WERI-Rb-1 (cell line): ENCODE measurements at regions not wholly inside any gene's neighbourhood (a gene's known extent, or its start where the extent isn't known, plus 50 kb on each side); places are given as distances from the start of the nearest gene placed in this dataset.

ENCODE experiments used
- DNase-seq: peaks from one replicate; pipeline ENCODE4 v3.0.0-alpha.2; 2020
- H3K27ac ChIP-seq: fragments of 250-450 bp; sonication (Bioruptor Pico); 2 replicates; pipeline ENCODE4 v1.5.1; 2020; ENCODE audit warnings: mild to moderate bottlenecking, moderate library complexity
- H3K27me3 ChIP-seq: fragments of 250-450 bp; sonication (Bioruptor Pico); 2 replicates; pipeline ENCODE4 v1.5.1; 2021; ENCODE audit warnings: mild to moderate bottlenecking, low read depth, moderate library complexity; ENCODE audit not compliant: insufficient read depth, severe bottlenecking
- H3K36me3 ChIP-seq: fragments of 250-450 bp; sonication (Bioruptor Pico); 2 replicates; pipeline ENCODE4 v1.5.1; 2020; ENCODE audit warnings: mild to moderate bottlenecking, moderate library complexity
- H3K4me3 ChIP-seq: 2 replicates; pipeline ENCODE4 v1.5.1; 2011; ENCODE audit warnings: low read depth, mild to moderate bottlenecking, control low read depth, low read length
- H3K9me3 ChIP-seq: fragments of 250-450 bp; sonication (Bioruptor Pico); 2 replicates; pipeline ENCODE4 v1.5.1; 2021; ENCODE audit warnings: mild to moderate bottlenecking, moderate library complexity; ENCODE audit not compliant: severe bottlenecking
- TF ChIP-seq, protein P1 (sequence below): IDR thresholded peaks from 2 replicates; pipeline ENCODE4 v1.5.1; 2011; ENCODE audit warnings: low read depth, mild to moderate bottlenecking, control low read depth, inconsistent platforms, low read length

- H3K9me3 ChIP-seq, result no peaks in the 10 kb centered on the region
- no peak overlapping the region for H3K27ac ChIP-seq
- DNase-seq, result no peak
- TF ChIP-seq, protein P1, sequence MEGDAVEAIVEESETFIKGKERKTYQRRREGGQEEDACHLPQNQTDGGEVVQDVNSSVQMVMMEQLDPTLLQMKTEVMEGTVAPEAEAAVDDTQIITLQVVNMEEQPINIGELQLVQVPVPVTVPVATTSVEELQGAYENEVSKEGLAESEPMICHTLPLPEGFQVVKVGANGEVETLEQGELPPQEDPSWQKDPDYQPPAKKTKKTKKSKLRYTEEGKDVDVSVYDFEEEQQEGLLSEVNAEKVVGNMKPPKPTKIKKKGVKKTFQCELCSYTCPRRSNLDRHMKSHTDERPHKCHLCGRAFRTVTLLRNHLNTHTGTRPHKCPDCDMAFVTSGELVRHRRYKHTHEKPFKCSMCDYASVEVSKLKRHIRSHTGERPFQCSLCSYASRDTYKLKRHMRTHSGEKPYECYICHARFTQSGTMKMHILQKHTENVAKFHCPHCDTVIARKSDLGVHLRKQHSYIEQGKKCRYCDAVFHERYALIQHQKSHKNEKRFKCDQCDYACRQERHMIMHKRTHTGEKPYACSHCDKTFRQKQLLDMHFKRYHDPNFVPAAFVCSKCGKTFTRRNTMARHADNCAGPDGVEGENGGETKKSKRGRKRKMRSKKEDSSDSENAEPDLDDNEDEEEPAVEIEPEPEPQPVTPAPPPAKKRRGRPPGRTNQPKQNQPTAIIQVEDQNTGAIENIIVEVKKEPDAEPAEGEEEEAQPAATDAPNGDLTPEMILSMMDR, result no peak
- H3K36me3 ChIP-seq, result no peaks in the 10 kb centered on the region
- no peak overlapping the region for H3K4me3 ChIP-seq
- peaks cover 33% of the 10 kb centered on the region for H3K27me3 ChIP-seq
Measured at GRCh38 chr2:126753501-126754212, 97.7 kb downstream of the GYPC start.

DNA sequence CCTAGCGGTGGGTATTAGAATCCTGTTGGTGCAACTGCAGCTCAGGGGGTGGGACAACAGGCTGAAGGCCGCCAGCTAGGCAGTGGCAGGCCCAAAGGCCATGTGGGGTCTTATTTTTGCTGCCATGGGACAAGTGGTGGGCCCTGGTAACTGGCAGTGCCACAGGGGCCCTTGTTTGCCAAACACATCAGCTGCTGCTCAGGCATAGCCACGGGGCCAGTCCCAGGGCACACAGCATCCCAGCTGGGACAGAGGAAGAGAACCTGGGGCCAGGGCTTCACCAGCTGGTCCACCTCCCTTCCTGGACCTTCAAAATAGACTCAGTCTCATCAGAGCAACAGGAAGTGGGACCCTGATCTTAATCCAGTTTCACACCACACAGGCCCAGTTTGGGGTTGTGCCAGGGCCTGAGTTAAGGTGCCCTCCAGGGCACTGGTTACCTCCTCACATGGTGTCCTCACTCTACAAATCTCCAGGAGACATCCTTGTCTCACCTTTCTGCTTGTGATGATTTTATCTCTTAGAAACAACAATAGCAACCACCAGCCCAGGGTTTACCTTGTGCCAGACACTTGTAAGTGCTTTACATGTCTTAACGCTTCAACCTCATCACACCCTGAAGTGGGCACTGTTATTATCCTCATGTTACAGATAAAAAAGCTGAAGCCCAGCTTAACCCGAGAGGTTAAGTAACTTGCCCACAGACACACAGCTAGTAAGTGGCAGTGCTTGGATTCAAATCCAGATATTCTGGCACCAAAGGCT is 98.5 kb downstream of the GYPC start:
- peaks cover 30% of the 10 kb centered on the region for H3K27me3 ChIP-seq
- H3K9me3 ChIP-seq, result no peaks in the 10 kb centered on the region
- DNase-seq, result no peak
- H3K36me3 ChIP-seq, result no peaks in the 10 kb centered on the region
- TF ChIP-seq, protein P1, result no peak
- no peak overlapping the region for H3K4me3 ChIP-seq
- H3K27ac ChIP-seq, result no peak overlapping the region

DNA sequence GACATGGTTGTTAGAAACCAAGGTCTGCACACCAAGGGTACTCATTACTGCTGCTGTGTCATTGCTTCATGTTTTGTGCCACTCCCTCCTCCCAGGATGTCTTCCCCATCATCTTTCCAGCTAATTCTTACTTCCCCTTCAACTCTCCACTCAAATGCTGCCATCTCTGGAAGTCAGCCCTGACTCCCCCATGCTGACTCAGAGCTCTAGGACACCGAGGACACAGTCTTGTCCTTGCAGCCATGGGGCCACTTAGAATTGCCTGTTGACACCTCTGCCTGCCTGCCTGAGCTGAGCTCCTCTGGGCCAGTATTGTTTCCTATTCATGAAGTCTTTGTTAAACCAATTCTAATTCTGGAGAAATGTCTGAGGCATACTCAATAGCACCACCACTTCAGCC is 100.2 kb downstream of the GYPC start:
- no peak for DNase-seq
- Histone ChIP-seq H3K36me3 (no peaks in the 10 kb centered on the region), H3K27me3 (peaks cover 23% of the 10 kb centered on the region), H3K27ac (no peak overlapping the region), H3K4me3 (no peak overlapping the region), H3K9me3 (no peaks in the 10 kb centered on the region)
- TF ChIP-seq, protein P1, result no peak

DNA sequence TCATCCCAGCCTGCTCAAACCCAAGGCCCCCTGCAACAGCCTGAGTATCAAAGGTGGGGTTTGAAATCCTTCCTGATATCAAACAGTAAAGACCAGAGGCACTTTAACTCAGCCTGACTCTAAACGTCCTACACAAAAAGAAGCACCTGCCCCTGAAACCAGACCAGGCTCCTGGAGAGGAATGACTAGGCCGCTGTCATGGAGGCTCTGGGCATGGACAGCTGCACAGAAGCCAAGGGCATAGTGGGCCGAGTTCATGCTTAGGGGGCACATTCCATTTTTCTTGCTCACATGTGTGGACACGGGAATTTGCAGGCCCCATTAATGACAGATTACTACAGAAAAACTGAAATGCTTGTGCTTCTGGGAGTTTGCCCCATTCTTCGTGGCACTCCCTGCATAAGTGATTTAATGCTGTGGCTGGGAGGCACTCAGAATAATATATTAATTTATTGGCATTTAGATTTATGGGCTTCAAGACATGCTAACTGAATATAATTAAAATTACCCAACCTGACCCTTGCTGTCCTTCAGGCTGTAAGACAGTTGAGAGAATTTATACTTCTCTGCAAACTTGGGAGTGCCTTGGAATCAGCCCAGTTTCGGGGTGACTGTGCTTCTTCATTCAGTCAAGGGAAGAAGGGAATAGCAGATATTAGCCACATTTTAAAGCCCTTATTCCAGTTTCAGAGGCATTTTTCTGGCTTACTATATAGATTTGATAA is 105.5 kb downstream of the GYPC start:
- Histone ChIP-seq H3K9me3 (no peaks in the 10 kb centered on the region), H3K36me3 (no peaks in the 10 kb centered on the region), H3K27ac (no peak overlapping the region), H3K27me3 (peaks cover 24% of the 10 kb centered on the region), H3K4me3 (no peak overlapping the region)
- DNase-seq, result no peak
- TF ChIP-seq, protein P1, result no peak

DNA sequence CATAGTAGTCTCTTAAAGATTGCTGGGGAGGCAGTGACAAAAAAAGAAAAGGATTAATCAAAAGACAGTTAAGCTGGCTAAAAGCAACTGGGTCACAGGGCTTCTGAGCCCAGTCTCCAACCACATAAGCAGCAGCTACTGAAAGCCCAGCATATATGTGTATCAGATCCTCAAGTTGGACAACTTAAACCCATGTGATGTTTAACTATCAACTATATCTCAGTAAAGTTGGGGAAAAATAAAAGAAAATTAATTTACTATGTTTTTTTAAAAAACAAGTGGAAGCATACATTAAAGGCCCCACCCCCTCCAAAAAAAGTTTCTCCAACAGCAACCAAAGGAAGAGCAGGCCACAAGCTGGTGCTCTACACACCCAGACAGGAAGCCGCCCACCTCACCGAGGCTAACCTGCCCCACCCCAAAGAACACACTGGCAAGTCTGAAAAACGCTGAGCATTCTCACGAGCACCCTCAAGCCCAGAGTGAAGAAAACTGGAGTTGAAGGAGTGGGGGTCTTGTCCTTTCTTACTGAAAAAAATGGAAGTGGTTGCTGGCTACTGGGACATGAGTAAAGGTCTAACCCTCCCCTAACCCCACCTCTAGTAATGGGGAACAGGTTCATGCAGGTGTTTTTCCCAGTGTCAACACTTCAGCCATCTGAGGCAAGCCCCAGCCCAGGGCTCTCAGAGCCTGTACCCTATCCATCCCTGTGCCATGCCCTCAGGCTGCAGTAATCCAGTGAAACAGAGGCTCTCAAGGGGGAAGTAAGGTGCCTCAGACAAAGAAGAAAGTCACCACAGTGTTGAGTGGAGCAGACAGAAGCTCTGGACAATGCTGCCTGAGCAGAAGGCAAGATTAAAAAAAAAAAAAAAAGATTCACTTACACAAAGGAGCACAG is 106.3 kb downstream of the GYPC start:
- H3K27ac ChIP-seq, result no peak overlapping the region
- H3K4me3 ChIP-seq, result no peak overlapping the region
- TF ChIP-seq, protein P1, result no peak
- H3K36me3 ChIP-seq, result no peaks in the 10 kb centered on the region
- peaks cover 29% of the 10 kb centered on the region for H3K27me3 ChIP-seq
- H3K9me3 ChIP-seq, result no peaks in the 10 kb centered on the region
- DNase-seq, result no peak
